GM19328 (cell line): ENCODE measurements at regions not wholly inside any gene's neighbourhood (a gene's known extent, or its start where the extent isn't known, plus 50 kb on each side); places are given as distances from the start of the nearest gene placed in this dataset.
"Not testable (repeated sequence)": the region's sequence is repeated elsewhere in the genome, so short reads cannot be mapped to it uniquely, and the experiment has no call there.

Source experiments
- ATAC-seq: cut with Tn5 transposase; IDR thresholded peaks from one replicate; pipeline ENCODE4 v1.9.1; 2021; ENCODE audit warnings: mild to moderate bottlenecking, moderate library complexity; ENCODE audit not compliant: unreplicated experiment

DNA sequence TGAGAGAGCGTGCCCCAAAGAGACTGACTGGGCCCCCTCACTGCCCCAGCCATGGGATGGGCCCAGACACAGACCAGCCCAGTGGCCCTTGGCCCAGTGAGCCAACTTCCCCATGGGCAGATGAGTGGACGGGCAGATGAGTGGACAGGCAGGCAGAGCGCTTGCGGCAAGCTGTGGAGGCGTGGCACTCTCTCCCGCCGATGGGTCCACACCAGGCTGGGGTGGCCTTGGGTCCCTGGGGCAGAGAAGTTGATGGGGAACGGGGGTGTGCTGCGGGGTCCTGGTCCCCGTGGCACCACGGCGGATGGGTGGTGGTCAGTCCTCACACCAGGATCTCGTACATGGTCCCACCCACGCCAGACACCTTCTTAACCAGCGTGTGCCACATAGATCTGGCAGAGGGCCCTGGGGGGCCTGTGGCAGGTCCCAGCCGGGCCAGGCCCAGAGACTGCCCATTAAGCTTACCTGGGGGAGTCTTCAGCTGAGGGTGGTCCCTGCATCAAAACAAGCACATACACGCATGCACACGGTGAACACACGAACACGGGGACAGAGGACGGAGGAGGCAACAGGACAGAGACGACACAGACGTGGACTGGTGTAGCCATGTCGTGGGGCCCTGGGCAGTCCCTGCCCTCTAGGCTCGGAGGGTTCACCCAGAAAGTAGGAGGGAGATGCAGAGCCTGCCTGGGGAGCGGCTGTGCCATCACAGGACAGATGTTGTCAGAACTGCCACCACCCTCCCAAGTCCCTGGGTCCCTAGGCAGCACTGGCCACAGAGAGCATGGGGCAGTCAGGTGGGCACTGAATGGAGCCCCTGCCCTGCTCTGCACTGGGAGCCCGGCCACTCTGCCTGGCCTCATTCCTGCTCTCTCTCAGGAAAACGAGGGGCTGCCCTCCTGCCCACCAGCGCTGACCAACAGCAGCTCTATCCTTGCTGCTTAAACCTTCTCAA lies 182.2 kb downstream of the IGLL1 start:
- no peak for ATAC-seq

GRCh38 chr22:23397008-23397612 lies 183.0 kb downstream of the IGLL1 start:
- ATAC-seq = no peak

GRCh38 chr22:23396362-23397007 lies 183.6 kb downstream of the IGLL1 start:
- ATAC-seq = no peak

GRCh38 chr22:23395530-23396361 lies 184.3 kb downstream of the IGLL1 start:
- ATAC-seq = no peak

GRCh38 chr22:23394525-23395326 lies 185.4 kb downstream of the IGLL1 start:
- no peak for ATAC-seq

- ATAC-seq = no peak
These were observed 186.3 kb downstream of the IGLL1 start for GRCh38 chr22:23393721-23394320.

GRCh38 chr22:23393199-23393598 lies 186.9 kb downstream of the IGLL1 start:
- ATAC-seq = not testable (repeated sequence)

DNA sequence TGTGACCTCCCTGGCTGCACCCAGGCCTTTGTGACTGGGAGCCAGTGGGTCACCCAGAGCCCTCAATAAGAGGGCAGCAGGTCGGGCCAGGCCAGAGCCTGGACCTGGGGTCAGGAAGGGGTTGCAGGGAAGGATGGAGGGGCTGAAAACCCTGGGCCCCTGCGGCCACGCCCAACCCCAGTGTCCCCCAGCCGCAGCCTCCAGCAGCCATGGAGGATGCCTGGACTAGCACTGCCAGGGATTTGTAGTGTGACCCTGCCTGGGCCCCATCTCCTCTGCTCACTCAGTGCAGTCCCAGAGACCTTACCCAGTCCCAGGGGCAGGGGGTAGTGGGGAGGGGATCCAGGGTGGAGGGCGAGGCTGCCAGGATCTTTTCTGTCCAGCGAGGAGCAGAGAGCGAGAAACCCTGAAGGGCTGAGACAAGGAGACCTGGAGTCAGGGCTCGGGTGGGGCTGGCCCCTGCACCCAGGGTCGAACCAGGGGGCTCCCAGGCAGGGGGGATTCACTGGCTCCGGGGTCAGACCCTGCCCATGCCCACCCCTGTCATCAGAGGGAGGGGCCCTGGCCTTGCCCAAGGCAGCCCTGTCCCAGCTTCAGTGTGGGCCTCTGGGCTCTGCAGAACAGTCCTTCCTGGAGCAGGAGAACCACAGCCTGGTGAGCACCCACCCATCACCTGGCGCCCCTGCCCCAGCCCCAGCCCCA lies 187.5 kb downstream of the IGLL1 start:
- ATAC-seq = no peak

GRCh38 chr22:23391022-23391421 lies 189.1 kb downstream of the IGLL1 start:
- no peak for ATAC-seq

DNA sequence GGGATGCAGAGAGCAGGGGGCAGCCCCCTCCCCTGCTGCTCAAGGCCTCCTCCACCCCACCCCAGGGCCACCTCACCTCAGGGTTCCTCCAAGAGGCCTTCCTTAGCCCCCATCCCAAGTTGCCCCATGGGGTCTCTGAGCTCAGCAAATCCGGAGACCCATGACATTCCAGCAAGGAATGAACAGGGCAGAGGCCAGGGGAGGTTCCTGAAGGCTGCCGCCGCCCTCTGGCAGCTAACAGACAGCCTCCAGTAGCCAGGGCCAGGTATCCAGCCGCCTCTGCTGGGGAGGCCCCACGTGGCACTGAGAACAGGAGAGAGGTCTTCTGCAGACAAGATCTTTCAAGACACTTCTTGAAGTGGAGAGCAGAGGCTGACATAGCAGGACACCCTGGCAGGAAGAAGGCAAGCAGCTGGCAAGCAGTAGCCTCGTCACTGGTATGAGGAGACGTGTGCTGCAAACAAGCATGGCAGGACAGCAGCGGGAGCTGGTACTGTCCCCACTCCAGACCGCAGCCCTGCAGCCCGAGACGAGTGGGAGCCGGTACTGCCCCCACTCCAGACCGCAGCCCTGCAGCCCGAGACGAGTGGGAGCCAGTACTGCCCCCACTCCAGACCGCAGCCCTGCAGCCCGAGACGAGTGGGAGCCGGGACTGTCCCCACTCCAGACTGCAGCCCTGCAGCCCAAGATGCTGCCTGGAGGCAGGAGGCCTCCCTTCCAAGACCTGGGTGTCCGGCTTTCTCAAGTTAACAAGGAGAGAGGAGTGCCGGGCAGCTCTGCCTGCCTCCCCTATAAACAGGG lies 190.6 kb downstream of the IGLL1 start:
- no peak for ATAC-seq

GRCh38 chr22:23388517-23388890 lies 191.6 kb downstream of the IGLL1 start:
- no peak for ATAC-seq

DNA sequence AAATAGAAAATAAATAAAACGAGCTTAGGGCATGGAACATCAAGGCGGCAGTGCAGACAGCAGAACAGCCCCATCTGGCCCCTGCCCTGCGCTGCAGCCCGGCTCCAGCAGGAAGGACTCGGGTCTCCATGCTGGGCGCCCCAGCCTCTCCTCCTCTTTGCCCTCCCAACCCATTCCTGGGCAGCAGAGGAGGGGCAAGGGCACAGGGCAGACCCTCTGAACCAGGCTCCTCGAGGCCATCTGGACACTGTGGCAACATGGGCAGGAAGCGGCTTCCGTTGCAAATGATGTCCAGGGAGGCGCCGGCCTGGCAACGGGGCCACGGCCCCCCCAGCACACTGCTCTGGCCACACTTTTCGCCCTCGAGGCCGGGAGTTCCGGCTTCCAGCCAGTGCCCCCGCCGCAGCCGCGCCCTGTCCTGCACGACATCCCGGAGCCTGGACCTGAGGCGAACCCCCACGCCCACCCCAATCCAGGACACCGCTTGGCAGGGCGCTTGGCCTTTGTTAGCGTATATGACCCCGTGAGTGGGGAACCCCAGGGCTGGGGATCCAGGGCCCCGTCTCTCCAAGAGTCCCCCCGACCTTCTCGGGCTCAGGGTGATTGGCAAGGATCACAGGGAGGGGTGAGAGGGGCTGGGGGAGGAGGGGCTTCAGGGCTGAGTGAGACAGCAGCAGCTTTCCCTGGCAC lies 192.1 kb downstream of the IGLL1 start:
- no peak for ATAC-seq

- ATAC-seq = no peak
These were observed 193.1 kb downstream of the IGLL1 start for GRCh38 chr22:23386822-23387580.

- ATAC-seq = no peak
These were observed 194.1 kb downstream of the IGLL1 start for GRCh38 chr22:23385678-23386631.

DNA sequence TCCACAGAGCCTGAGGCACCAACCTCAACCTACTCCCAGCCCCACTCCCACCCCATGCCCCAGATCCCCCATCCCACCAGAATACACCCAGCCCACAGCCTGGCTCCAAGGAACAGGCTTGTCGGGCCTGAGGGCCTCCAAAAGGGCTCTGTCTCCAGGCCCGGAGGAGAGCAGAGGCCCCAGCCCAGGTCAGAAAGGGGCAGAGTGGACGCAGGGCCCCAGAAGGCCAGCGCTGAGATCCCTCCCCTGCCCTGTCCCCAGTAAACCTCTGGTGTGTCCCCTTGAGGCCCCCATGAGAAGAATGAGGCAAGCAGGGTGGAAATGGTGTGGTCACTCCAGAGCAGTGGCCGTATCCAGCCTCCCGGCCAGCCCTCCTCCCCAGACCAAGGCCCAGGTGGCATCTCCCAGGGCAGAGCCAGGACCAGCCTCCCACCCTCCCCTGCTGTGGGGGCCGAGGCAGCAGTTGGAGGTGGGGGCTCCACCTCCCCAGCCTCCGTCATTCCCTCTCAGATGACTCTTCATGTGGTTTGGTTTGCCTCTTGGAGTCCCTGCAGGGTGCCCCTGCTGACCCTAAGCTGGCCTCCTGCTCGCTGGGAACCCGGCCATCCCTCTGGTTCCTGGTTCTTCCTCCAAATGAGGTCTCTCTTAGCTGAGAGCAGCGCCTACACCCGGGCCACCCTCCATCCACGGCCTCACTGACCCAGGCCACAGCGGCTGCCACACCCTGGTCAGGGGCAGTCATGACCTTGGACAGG lies 195.0 kb downstream of the IGLL1 start:
- no peak for ATAC-seq
